Thoracic aorta (tissue), 2 donors: ENCODE measurements at regions not wholly inside any gene's neighbourhood (a gene's known extent, or its start where the extent isn't known, plus 50 kb on each side); places are given as distances from the start of the nearest gene placed in this dataset.

ENCODE experiments used
- ATAC-seq: fragments of 150-250 bp; one replicate; pipeline ENCODE4 v1.8.0; 2017; ENCODE audit warnings: low read depth; ENCODE audit not compliant: insufficient number of reproducible peaks, low FRiP score
- DNase-seq: peaks from one replicate; pipeline ENCODE4 v3.0.0-alpha.2; 2020; ENCODE audit warnings: low spot score
- H3K27ac ChIP-seq, 2 donors: fragments of 200-600 bp; sonication (generic); 1 replicate in 1 of 2; 2 replicates in 1 of 2; pipeline ENCODE4 v1.5.1; 2016; ENCODE audit warnings: mild to moderate bottlenecking in 2 of 2, moderate library complexity in 2 of 2
- H3K27me3 ChIP-seq: fragments of 200-600 bp; sonication (generic); replicated peaks from 2 replicates; pipeline ENCODE4 v1.6.0; 2016; ENCODE audit warnings: mild to moderate bottlenecking; ENCODE audit not compliant: insufficient read depth
- H3K36me3 ChIP-seq: fragments of 200-600 bp; sonication (generic); one replicate; pipeline ENCODE4 v1.5.1; 2016
- H3K4me1 ChIP-seq, 2 donors: fragments of 200-600 bp; sonication (generic); 1 replicate in 1 of 2; 2 replicates in 1 of 2; pipeline versions ENCODE4 v1.5.1 to v1.6.0; 2016; ENCODE audit warnings: low read depth in 2 of 2, mild to moderate bottlenecking in 1 of 2; ENCODE audit not compliant: control insufficient read depth in 1 of 2
- H3K4me3 ChIP-seq: fragments of 200-600 bp; sonication (generic); 2 replicates; pipeline ENCODE4 v1.5.1; 2016; ENCODE audit warnings: mild to moderate bottlenecking
- H3K9me3 ChIP-seq: fragments of 200-600 bp; sonication (generic); 2 replicates; pipeline ENCODE4 v1.5.1; 2016
- CTCF ChIP-seq: fragments of 200-600 bp; sonication (generic); IDR thresholded peaks from one replicate; pipeline ENCODE4 v1.5.1; 2019; ENCODE audit warnings: antibody characterized with exemption

GRCh38 chr1:59034925-59035324, 251.1 kb upstream of the JUN start:
- no peak for ATAC-seq

GRCh38 chr1:59039551-59039950, 255.7 kb upstream of the JUN start:
- no peak for TF ChIP-seq CTCF
- Histone ChIP-seq H3K27ac (no peak overlapping the region), H3K27me3 (no peaks in the 10 kb centered on the region), H3K4me3 (no peak overlapping the region), H3K36me3 (no peaks in the 10 kb centered on the region), H3K9me3 (no peaks in the 10 kb centered on the region), H3K4me1 (peaks cover 0 to 5% of the 10 kb centered on the region in 2 donors)
- no peak for ATAC-seq
- DNase-seq, result no peak

More at GRCh38 chr1:59034925-59035324, 251.1 kb upstream of the JUN start:
- Histone ChIP-seq H3K4me3 (no peak overlapping the region), H3K27ac (no peak overlapping the region), H3K27me3 (no peaks in the 10 kb centered on the region), H3K4me1 (no peaks in the 10 kb centered on the region), H3K9me3 (no peaks in the 10 kb centered on the region), H3K36me3 (no peaks in the 10 kb centered on the region)
- TF ChIP-seq CTCF, result no peak
- no peak for DNase-seq

GRCh38 chr1:59040486-59040885, 256.4 kb upstream of the FGGY start:
- Histone ChIP-seq H3K4me1 (peaks cover 0 to 5% of the 10 kb centered on the region in 2 donors), H3K9me3 (no peaks in the 10 kb centered on the region), H3K27me3 (no peaks in the 10 kb centered on the region), H3K36me3 (no peaks in the 10 kb centered on the region), H3K27ac (no peak overlapping the region), H3K4me3 (no peak overlapping the region)
- DNase-seq (no peak), ATAC-seq (no peak)
- no peak for TF ChIP-seq CTCF

- DNase-seq (no peak), ATAC-seq (no peak)
- Histone ChIP-seq H3K27me3 (no peaks in the 10 kb centered on the region), H3K4me3 (no peak overlapping the region), H3K4me1 (peaks cover 0 to 5% of the 10 kb centered on the region in 2 donors), H3K27ac (no peak overlapping the region), H3K36me3 (no peaks in the 10 kb centered on the region), H3K9me3 (no peaks in the 10 kb centered on the region)
- TF ChIP-seq CTCF, result no peak
Observed at GRCh38 chr1:59041646-59042277, 255.1 kb upstream of the FGGY start.

GRCh38 chr1:59043796-59044195, 253.1 kb upstream of the FGGY start:
- Histone ChIP-seq H3K9me3 (no peaks in the 10 kb centered on the region), H3K36me3 (no peaks in the 10 kb centered on the region), H3K27me3 (no peaks in the 10 kb centered on the region), H3K27ac (no peak overlapping the region), H3K4me1 (peaks cover 0 to 5% of the 10 kb centered on the region in 2 donors), H3K4me3 (no peak overlapping the region)
- ATAC-seq (no peak), DNase-seq (no peak)
- TF ChIP-seq CTCF, result no peak
